ENCODE measurements at regions not wholly inside any gene's neighbourhood (a gene's known extent, or its start where the extent isn't known, plus 50 kb on each side); places are given as distances from the start of the nearest gene placed in this dataset.
A peak's percentile ranks its signal among the peaks of the same experiment; 100 is the strongest.

DNA sequence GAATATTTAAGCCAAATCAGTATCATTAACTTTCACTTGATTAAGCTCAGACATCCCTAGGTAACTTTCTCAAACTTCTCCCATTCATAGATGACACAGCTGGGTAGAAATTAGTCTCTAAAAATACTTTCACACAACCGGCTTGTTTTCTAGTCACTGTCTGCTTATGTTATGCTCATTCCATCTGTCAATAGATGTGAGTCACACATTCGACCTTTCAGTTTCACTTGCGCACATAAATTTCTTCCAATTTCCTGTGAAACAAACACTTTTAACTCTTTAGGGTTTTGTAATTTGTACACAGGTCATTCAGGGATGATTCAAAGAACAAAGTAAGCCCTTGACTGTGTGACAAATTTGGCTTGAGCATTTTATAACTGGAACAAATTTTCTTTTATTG lies 723.0 kb downstream of the KCNA4 start:
- TF ChIP-seq, protein P1, sequence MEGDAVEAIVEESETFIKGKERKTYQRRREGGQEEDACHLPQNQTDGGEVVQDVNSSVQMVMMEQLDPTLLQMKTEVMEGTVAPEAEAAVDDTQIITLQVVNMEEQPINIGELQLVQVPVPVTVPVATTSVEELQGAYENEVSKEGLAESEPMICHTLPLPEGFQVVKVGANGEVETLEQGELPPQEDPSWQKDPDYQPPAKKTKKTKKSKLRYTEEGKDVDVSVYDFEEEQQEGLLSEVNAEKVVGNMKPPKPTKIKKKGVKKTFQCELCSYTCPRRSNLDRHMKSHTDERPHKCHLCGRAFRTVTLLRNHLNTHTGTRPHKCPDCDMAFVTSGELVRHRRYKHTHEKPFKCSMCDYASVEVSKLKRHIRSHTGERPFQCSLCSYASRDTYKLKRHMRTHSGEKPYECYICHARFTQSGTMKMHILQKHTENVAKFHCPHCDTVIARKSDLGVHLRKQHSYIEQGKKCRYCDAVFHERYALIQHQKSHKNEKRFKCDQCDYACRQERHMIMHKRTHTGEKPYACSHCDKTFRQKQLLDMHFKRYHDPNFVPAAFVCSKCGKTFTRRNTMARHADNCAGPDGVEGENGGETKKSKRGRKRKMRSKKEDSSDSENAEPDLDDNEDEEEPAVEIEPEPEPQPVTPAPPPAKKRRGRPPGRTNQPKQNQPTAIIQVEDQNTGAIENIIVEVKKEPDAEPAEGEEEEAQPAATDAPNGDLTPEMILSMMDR (IDR thresholded peaks at IDR 0.05) = no peak
- TF ChIP-seq EP300 (IDR thresholded peaks at IDR 0.05; ENCODE audit: borderline replicate concordance in 1 of 2, low read depth in 1 of 2, low read length in 1 of 2) (peak in 1 of 2 experiments; percentile 37; a peak in 1 of 4 replicates), MAX (IDR thresholded peaks at IDR 0.05; ENCODE audit: low read depth) (no peak), USF2 (IDR thresholded peaks at IDR 0.05; ENCODE audit: borderline replicate concordance, low read depth, low read length) (no peak), EZH2phosphoT487 (IDR thresholded peaks at IDR 0.05; ENCODE audit: borderline replicate concordance, low read depth) (no peak)
- TF ChIP-seq, protein P2, sequence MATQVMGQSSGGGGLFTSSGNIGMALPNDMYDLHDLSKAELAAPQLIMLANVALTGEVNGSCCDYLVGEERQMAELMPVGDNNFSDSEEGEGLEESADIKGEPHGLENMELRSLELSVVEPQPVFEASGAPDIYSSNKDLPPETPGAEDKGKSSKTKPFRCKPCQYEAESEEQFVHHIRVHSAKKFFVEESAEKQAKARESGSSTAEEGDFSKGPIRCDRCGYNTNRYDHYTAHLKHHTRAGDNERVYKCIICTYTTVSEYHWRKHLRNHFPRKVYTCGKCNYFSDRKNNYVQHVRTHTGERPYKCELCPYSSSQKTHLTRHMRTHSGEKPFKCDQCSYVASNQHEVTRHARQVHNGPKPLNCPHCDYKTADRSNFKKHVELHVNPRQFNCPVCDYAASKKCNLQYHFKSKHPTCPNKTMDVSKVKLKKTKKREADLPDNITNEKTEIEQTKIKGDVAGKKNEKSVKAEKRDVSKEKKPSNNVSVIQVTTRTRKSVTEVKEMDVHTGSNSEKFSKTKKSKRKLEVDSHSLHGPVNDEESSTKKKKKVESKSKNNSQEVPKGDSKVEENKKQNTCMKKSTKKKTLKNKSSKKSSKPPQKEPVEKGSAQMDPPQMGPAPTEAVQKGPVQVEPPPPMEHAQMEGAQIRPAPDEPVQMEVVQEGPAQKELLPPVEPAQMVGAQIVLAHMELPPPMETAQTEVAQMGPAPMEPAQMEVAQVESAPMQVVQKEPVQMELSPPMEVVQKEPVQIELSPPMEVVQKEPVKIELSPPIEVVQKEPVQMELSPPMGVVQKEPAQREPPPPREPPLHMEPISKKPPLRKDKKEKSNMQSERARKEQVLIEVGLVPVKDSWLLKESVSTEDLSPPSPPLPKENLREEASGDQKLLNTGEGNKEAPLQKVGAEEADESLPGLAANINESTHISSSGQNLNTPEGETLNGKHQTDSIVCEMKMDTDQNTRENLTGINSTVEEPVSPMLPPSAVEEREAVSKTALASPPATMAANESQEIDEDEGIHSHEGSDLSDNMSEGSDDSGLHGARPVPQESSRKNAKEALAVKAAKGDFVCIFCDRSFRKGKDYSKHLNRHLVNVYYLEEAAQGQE (IDR thresholded peaks at IDR 0.05; ENCODE audit: low read depth, low read length) = no peak
